ACHN (cell line): ENCODE measurements at regions not wholly inside any gene's neighbourhood (a gene's known extent, or its start where the extent isn't known, plus 50 kb on each side); places are given as distances from the start of the nearest gene placed in this dataset.
"Not testable (repeated sequence)": the region's sequence is repeated elsewhere in the genome, so short reads cannot be mapped to it uniquely, and the experiment has no call there.

Source experiments
- DNase-seq: peaks from one replicate; pipeline ENCODE4 v3.0.0-alpha.2; 2015
- in situ Hi-C: cut with HindIII; loops from 2 replicates; pipeline ENCODE4 v1.10.0; 2017; ENCODE audit warnings: low sequenced_read_pairs, low pct_ligation_motif_present, low pct_unique_long_range_greater_than_20kb

DNA sequence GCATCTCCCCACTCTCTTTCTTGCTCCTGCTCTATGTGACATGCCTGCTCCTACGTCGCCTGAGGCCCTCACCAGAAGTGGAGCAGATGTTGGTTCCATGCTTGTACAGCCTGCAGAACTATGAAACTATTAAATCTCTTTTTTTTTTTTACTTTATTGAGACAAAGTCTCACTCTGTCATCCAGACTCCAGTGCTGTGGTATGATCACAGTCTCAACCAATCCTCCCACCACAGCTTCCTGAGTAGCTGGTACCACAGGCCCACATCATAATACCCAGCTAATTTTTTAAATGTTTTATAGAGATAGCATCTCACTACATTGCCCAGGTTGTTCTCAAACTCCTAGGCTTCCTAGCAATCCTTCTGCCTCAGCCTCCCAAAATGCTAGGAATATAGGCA lies 1067.7 kb downstream of the PCDH9 start:
- no peak for DNase-seq
- in situ Hi-C loops: no loop called here

DNA sequence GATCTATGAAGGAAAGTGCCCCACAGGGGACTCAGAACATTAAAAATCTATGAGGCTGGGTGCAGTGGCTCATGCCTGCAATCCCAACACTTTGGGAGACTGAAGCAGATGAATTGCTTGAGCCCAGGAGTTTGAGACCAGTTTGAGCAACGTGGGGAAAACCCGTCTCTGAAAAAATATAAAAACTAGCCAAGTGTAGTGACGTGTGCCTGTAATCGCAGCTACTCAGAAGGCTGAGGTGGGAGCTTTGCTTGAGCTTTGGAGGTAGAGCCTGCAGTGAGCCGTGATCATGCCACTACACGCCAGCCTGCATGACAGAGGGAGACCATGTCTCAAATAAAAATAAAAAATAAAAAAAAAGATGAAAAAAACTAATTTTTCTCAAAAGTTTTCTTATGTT lies 1070.6 kb downstream of the PCDH9 start:
- in situ Hi-C loops: no loop called here
- DNase-seq: no peak

DNA sequence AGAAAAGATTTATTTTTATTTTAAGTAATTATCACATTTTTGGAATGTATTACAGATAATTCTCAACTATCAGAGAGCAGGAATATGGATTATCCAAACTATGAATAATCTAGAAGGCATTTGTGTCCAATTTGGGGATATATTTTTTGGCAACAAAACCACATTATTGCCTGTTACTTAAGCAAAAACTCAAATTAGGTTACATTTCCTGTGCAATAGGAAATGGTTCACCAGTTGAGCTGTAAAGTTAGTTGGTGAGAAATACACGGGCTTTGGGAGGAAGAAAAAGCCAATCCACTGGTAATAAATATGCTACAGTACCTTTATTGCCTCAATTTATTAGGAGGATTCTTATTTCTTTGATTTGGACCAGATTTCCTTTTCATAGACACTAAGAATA lies 1075.2 kb downstream of the PCDH9 start:
- no peak for DNase-seq
- in situ Hi-C loops: no loop called here

DNA sequence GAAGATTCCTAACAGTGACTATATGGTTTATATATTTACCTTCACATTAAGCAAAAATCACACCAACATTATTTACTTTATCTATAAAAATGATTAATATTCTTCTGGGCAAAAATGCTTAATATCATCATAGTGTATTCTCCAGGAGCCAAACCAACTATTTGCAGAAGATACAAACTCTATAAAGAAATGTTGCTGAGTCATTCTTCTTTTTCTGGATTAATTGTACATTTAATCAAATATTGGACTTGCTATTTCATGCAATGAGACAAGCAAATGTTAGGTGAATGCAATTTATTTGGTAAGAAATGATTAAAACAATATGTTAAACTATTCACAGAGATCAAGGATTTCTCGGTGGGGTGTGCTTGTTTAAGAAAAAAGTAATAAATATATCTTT lies 1075.8 kb downstream of the PCDH9 start:
- in situ Hi-C loops: no loop called here

DNA sequence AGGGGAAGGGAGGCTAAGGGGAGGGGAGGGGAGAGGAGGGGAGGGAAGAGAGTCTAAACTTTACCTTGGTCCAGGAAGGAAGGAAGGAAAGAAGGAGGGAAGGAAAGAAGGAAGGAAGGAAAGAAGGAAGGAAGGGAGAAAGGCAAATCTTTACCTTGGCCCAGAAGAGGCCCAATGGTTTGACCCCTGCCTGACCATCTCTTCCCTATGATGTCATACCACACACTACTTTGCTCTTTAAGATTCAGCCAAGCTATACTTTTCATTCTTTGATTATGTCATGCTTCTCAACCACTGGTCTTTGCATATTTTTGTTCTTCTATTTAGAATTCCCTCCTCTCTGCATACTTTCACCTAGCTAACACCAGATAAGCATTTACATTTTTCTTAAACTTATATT lies 1077.5 kb downstream of the PCDH9 start:
- in situ Hi-C loops: no loop called here
- no peak for DNase-seq

More for the DNA sequence above, 1075.8 kb downstream of the PCDH9 start:
- DNase-seq: no peak

DNA sequence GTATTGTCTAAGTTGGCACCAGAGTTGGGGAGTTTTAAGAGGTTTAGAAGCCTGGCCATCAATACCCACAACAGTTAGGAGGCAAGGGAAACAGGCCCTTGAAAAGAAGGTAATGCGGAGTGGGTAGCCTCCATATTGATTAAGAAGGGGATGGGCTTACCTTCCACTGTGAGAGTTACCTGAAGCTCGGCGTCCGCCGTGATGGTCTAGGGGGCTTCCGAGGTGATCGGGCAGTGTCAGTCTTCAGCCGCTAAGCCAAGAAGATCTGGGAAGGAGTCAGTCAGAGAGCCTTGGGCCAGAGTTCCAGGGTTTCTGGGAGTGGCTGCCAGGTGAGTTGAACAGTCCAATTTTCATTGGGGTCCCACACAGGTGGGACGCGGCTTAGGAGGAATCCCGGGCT lies 1085.8 kb downstream of the PCDH9 start:
- DNase-seq: not testable (repeated sequence)

DNA sequence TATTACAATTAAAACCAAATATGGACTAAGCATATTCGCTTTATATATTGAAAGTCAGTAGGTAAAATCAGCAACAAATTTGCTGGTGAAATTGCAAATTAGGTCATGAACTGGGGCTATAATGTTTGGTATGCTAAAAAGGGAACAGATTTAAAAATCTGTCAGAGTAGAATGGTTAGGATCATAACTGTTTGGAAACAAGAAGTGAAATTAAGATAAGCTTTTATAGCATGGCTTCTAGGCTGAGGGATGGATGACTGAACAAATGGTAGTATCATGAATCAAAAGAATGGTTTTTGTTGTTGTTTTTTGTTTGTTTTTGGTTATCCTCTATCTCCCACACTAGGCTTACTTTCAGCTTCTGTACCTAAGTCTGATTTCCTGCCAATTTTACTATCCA lies 1090.4 kb downstream of the PCDH9 start:
- in situ Hi-C loops: no loop called here
- no peak for DNase-seq

More for the DNA sequence above, 1085.8 kb downstream of the PCDH9 start:
- in situ Hi-C loops: not testable (repeated sequence)

DNA sequence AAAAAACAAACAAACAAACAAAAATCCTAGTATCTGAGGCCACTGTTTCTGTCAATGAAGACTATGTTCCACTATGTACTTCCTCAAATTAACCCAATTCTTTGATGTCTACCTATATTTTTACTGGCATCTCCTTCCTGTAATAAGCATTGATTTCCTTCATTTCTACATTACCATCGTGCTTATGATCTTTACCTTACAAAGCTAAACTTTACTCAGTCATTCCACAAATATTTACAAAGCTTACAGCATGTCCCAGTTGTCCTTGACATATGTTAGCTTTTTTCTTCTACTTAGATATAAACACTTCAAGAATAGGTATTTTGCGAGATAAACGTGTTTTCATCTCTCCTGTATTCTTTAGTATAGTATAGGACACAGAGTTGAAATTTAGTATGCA lies 1090.9 kb downstream of the PCDH9 start:
- in situ Hi-C loops: no loop called here
- DNase-seq: no peak

DNA sequence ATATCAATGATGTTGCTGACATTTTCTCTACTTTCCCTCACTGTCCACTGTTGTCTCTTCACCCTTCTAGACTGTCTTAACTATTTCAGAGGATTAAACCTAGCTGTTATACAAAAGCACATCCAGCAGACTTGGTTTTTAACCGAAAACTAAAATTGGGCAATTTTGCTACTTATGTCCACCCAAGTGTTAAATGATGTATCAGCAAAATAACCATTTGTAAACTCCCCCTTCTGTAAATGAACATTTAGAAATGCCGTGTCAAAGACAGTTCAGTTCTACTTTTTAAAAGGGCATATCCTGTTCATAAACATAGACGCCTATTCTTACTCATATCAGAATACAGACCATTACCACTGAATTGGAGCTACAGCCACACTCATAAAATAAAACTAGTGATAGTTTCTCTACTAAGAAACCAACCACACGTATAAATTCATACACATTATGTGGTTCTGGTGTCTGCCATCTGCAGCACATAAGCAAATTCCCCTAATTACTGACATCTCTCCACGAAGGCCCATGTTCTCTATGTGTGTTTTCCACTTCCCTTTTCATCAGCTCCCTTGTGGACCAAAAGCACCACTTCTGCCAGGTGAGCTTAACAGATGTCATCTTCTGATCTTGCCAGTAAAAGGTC lies 1091.8 kb downstream of the PCDH9 start:
- in situ Hi-C loops: no loop called here

DNA sequence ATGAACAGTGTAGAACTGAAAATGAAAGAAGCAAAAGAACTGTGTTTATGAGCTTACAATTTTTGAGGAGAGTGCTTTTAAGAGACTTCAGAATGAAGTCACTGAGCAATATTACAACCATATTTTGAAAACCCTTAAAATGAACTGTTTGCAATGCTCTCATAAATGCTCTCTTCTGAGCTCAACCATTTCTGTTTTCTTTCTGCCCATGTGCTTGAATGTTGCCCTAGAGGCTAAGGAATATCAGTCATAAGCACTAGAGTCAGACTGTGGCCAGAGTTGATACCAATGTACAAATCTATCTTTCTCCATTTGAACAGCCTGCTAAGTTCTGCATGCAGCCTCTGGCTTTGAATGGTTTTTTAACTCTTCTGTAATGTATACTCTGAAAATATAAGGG lies 1092.8 kb downstream of the PCDH9 start:
- in situ Hi-C loops: no loop called here
- no peak for DNase-seq

More for the DNA sequence above, 1091.8 kb downstream of the PCDH9 start:
- no peak for DNase-seq

DNA sequence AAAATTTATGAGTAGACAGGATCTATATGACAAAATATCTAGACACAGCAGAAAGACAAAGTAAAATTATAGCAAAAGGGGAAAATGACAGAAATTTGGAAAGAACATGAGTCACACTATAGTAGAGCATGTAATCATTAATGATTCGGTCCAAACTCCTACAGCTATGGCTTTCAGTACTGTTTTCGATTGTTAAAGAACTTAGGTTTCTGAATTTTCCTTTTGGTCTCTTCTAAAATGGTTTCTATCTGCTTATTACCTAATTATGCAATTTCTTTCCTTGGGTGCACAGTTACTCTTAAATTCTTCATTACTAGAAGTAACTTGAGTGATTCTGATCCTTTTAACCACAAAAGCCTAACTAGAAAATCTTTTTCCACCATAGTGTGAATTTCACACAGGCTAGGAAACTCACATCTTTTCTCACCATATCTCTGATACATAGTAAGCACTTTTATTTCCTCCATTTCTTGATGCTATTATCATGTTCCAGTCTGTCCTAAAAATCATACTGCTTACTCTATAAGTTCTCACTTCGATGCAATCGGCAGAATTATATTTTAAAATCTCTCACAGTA lies 1101.4 kb downstream of the PCDH9 start:
- in situ Hi-C loops: no loop called here
- DNase-seq: no peak

DNA sequence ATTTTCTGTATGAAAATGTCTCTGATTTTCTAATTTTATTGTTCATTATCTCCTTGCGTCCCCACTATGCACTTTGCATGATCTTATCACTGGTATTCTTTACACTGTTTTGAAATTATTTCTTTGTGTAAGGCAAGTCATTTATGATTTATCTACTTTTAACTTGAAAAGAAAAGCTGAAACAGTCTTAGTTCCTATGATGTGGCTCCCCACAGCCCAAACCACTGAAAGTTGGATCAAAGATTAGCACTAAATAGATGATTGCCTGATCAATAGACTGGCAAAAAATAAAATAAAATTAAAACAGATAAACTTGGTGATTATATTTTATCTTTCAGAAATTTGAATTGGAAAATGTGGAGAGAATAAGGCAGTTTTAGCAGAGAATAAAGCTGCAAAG lies 1101.9 kb downstream of the PCDH9 start:
- DNase-seq: no peak
- in situ Hi-C loops: no loop called here

DNA sequence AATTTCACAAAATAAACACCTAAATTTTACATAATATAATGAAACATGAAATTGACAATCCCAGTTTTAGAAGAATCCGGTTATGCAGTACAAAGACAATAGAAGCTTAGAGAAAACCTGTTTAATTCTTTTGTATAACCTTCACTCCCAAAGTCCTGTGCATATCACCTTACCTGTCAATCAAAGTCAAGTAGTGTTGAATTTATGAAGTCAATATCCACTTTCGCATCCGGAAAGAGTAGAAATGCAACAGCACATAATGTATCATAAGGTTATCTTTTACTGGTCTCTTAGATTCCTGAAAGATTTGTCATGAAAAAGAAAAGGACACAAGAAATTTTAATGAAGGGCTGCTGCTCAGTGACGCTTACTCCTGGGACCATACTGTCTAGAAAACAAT lies 1112.6 kb downstream of the PCDH9 start:
- DNase-seq: no peak
- in situ Hi-C loops: no loop called here

DNA sequence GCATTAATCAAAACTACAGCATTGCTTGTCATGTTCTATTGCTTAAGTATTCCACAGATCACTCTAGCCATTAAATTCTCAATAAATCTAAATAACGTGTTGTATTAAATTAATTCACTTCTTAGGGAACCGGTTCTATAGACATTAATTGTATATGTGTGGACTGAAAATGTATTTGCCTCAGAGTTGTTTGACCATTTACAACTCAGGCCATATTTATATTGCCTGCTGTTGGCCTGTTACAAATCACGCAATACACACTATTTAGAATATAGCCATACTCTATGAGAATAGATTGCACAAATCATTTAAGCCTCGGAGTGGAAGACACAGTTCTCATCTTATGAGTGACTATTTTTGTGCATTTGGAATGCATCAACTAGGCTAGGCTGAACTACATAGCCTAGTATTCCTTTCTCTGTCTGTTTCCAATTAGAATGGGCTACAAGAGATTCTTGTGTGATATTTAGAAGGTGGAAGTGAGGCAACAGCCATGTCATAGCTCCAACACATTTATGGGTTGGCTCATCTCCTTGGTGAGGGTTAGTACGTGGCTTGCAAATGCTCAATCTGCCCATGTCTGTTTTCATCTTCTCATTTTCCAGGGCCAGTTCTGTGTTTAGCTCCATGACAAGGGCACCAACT lies 1116.1 kb downstream of the PCDH9 start:
- in situ Hi-C loops: no loop called here
- no peak for DNase-seq

DNA sequence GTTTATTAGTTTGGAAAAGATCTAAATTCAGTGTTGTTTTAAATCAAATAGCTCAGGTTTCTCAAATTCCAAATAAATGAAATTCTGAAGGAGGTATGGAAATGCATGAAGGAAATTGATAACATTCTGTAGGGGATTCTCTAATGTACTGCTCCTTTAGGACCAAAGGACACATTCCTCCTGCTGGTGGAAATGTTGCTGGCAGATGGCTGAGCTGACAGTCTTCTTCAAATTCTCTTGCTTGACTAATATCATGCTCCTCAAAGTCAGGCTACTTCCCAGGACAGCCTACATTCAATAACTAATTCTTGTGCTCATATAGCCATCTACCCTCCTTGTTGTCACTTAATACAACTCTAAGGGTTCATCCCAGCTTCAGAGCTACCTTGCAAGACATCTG lies 1118.5 kb downstream of the PCDH9 start:
- DNase-seq: no peak
- in situ Hi-C loops: no loop called here

DNA sequence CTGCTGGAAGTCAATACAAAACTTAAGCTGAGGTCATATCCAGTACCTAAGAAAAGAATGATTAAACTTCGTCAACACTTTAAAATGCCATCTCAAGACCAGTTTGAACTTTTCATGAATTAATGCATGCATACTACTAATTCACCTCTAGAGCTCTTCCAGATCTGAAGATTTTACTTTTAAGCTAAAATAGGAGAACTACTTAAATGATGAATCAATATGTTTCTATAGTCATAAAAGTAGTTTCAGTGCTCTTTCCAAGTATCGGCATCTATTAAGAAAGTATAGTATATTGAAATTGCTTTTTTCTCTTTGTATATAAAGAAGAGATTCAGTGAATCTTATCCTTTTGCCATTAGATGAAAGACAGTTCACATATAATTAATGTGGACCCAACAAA lies 1123.9 kb downstream of the PCDH9 start:
- in situ Hi-C loops: no loop called here
- no peak for DNase-seq

DNA sequence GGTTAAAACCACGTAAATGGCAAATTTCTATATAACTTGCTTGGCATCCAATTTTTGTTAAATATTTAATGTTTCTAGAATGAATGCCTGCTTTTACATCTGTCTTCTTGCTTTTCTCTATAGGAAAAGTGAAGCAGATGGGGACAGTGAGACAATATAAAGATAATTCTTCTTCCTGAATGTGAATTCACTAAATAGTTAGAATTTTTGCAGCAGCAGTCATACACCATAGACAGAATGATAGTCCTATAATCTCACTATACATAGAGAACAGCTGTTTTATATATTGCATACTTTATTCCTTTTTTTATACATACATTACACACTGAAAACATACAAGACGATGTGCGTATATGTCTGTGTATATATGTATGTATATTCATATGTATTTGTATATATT lies 1127.3 kb downstream of the PCDH9 start:
- in situ Hi-C loops: no loop called here
- no peak for DNase-seq

DNA sequence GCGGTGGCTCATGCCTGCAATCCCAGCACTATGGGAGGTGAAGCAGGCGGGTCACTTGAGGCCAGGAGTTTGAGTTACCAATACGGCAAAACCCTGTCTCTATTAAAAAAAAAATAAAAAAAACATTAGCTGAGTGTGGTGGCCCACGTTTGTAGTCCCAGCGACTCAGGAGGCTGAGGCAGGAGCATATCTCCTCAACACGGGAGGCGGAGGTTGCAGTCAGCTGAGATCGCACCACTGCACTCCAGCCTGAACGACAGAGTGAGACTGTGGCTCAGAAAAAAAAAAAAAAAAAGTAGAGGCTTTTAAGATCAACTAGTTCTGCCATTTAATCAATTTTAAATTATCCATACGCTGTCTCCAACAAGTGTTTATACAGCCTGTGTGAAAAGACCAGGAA lies 1130.3 kb downstream of the PCDH9 start:
- DNase-seq: no peak
- in situ Hi-C loops: no loop called here

DNA sequence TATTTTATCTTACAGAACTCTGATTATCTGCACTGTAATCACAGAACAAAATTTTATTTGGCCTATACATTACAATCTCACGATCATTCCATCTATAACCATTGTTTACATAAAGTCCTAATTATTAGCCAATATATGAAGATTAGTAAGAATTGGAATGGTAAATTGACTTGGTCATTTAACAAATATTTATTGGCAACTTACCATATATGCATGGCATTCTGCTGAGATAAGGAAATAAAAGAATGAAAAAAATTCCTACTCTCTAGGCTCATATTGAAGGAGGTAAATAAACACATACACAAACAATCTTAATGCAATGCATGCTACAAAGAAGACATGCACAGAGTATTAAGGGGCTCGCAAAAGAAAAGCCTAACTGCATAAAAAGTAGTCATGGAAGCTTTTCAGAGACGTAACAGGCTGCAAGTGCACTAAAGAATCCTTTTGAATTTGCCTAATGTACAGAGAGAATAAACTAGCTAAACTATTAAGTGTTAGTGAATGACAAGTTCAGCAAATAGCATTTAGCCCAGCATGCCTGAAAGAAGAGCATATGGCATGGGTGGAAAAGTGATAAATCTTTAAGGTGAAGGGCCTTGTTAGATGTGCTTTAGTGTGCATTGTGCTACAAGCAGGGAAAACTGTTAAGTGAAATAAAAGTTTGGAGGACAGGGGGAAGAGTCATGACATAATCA lies 1131.1 kb downstream of the PCDH9 start:
- in situ Hi-C loops: no loop called here
- no peak for DNase-seq

DNA sequence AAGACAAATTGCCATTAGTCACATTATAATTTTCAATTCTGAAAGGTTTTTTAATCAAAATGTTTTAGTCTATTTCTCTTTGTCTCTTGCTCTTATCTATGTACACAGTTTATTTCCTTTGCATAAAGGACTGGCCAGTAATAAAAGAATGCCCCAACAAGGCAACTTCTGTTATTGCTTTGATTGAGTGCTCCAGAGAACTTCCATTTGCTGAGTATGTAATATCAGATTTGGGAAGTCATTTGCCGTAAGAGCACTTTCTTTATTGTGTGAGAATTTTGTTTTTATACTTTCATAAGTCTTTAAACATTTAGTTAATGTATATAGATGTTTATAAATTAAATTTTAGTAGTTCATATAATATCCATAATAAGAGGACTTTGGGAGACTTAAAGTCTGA lies 1140.4 kb downstream of the PCDH9 start:
- DNase-seq: no peak
- in situ Hi-C loops: no loop called here
